ENCODE measurements at regions not wholly inside any gene's neighbourhood (a gene's known extent, or its start where the extent isn't known, plus 50 kb on each side); places are given as distances from the start of the nearest gene placed in this dataset.

DNA sequence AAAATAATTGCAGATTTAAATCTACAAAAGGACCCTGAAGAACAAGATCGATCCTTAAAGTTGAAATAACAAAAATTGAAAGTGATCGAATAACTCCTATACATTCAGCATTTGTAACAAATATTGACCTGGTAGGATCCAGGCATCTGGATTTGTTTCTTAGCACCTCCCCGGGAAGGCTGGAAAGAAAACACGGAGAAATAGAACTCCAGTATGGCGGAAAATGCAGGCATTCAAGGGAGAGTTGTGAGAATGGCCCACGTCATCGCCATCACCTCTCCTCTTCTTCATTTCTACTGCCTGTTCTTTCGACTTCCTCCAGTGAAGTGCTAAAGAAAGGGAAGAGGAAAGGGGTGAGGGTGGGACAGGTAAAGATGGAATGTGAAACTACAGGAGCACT, 242.3 kb upstream of the TFAP2D start:
- ChIA-PET CTCF (no interaction called here), POLR2A (no interaction called here)
- no peaks in the 10 kb centered on the region for H3K4me1 ChIP-seq (ENCODE audit: control insufficient read depth, insufficient read depth, low read length)
- TF ChIP-seq YY2 (tag by site-specific recombination; IDR thresholded peaks at IDR 0.05) (no peak), ZBTB1 (tag by site-specific recombination; IDR thresholded peaks at IDR 0.05) (no peak), ZNF664 (tag by site-specific recombination; IDR thresholded peaks at IDR 0.05) (no peak)
- TF ChIP-seq, protein P1, sequence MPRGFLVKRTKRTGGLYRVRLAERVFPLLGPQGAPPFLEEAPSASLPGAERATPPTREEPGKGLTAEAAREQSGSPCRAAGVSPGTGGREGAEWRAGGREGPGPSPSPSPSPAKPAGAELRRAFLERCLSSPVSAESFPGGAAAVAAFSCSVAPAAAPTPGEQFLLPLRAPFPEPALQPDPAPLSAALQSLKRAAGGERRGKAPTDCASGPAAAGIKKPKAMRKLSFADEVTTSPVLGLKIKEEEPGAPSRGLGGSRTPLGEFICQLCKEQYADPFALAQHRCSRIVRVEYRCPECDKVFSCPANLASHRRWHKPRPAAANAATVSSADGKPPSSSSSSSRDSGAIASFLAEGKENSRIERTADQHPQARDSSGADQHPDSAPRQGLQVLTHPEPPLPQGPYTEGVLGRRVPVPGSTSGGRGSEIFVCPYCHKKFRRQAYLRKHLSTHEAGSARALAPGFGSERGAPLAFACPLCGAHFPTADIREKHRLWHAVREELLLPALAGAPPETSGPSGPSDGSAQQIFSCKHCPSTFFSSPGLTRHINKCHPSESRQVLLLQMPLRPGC (tag by site-specific recombination; IDR thresholded peaks at IDR 0.05) = no peak
- no peaks in the 10 kb centered on the region for H3K9me3 ChIP-seq (ENCODE audit: control insufficient read depth, insufficient read depth, low read depth, low read length)
- H3K27ac ChIP-seq (ENCODE audit: extremely low read depth, low read depth, low read length) = no peak overlapping the region
- no peak overlapping the region for H3K4me3 ChIP-seq (ENCODE audit: low read depth, low read length)
- no peaks in the 10 kb centered on the region for H3K36me3 ChIP-seq (ENCODE audit: control insufficient read depth in 2 of 2, insufficient read depth in 1 of 2, low read length in 2 of 2)

DNA sequence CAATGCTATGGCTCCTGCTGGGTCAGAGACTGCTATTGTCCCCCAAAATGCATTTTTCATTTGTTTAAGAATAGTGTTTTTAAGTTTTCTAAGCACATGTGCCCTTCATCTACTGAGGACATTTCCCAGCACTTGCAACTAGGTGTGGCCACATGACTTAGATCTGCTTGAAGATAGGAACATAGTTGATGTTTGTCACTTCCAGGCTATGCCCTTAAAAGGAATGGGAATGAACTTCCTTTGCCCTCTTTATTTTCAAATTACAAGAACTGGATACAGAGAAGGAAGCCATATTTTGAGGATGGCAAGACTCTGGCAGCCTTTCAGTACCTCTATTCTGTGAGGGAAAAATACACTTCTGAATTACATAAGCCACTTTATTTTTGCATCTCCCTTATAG, 203.0 kb upstream of the TFAP2D start:
- TF ChIP-seq BCL11B (tag by site-specific recombination; IDR thresholded peaks at IDR 0.05; ENCODE audit: low read depth) (no peak), ZNF660 (tag by site-specific recombination; IDR thresholded peaks at IDR 0.05) (no peak), ZEB2 (tag by site-specific recombination; IDR thresholded peaks at IDR 0.05) (no peak), ZNF629 (tag by site-specific recombination; IDR thresholded peaks at IDR 0.05) (no peak), OVOL3 (tag by site-specific recombination; IDR thresholded peaks at IDR 0.05) (no peak), ZNF677 (tag by site-specific recombination; IDR thresholded peaks at IDR 0.05) (no peak), HOXD13 (CRISPR knock-in tag; IDR thresholded peaks at IDR 0.05; ENCODE audit: borderline replicate concordance) (no peak), ZNF140 (tag by site-specific recombination; IDR thresholded peaks at IDR 0.05) (no peak), ZNF707 (tag by site-specific recombination; IDR thresholded peaks at IDR 0.05) (no peak)
- CTCF ChIA-PET = interaction anchor here (0.6 kb wide), 1 partner anchor 48 kb away, joined by 3 read pairs; no protein-coding TSS in a partner anchor
- no peak overlapping the region for H3K27ac ChIP-seq (ENCODE audit: extremely low read depth, low read depth, low read length)
- no peak overlapping the region for H3K4me3 ChIP-seq (ENCODE audit: low read depth, low read length)
- no peaks in the 10 kb centered on the region for H3K9me3 ChIP-seq (ENCODE audit: control insufficient read depth, insufficient read depth, low read depth, low read length)
- no peaks in the 10 kb centered on the region for H3K36me3 ChIP-seq (ENCODE audit: control insufficient read depth in 2 of 2, insufficient read depth in 1 of 2, low read length in 2 of 2)
- POLR2A ChIA-PET = no interaction called here
- H3K4me1 ChIP-seq (ENCODE audit: control insufficient read depth, insufficient read depth, low read length) = no peaks in the 10 kb centered on the region

DNA sequence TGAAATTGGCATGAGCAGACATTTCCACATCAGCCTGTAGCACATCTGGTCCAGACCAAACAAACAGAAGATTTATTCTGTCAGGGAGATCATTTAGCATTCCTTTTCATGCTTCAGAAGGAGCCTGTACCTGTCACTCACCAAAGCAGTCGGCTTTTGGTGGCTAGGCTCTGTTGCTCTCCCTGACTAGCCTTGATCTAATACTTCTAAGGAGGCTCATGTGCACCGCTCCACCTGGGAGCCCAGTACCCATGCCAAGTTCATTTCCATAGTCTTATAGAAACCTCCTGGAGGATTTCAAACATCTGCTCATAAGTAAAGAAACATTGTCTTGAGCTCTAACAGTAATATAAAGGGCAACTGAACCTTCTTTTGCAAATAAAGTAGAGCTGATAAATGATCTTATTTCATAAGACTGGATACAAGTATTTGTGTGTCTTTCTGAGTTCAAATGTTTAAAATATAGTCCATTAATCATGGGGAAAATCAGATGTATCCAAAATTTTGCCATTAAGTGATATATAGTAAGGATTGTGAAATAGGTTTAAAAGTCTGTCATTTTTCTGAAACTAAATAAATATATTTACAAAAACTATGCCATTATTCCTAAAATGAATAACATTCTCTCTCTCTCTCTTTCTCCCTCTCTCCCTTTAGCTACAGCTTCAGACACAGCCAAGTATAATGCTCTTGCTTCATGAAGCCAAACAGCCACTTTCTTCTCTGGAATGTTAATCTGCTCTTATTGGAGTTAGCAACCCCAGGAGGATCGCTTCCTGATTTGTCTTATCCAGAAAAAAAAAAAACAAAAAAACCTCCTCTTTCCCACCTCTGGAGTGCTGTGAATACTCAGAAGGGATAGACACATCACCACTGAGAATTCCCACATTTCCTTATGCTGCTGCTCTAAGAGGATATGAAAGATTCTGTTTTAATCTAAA, 192.7 kb upstream of the TFAP2D start:
- Histone ChIP-seq H3K4me3 (ENCODE audit: low read depth, low read length) (no peak overlapping the region), H3K4me1 (ENCODE audit: control insufficient read depth, insufficient read depth, low read length) (no peaks in the 10 kb centered on the region), H3K9me3 (ENCODE audit: control insufficient read depth, insufficient read depth, low read depth, low read length) (no peaks in the 10 kb centered on the region), H3K36me3 (ENCODE audit: control insufficient read depth in 2 of 2, insufficient read depth in 1 of 2, low read length in 2 of 2) (no peaks in the 10 kb centered on the region), H3K27ac (ENCODE audit: extremely low read depth, low read depth, low read length) (no peak overlapping the region)
- TF ChIP-seq, protein P2, sequence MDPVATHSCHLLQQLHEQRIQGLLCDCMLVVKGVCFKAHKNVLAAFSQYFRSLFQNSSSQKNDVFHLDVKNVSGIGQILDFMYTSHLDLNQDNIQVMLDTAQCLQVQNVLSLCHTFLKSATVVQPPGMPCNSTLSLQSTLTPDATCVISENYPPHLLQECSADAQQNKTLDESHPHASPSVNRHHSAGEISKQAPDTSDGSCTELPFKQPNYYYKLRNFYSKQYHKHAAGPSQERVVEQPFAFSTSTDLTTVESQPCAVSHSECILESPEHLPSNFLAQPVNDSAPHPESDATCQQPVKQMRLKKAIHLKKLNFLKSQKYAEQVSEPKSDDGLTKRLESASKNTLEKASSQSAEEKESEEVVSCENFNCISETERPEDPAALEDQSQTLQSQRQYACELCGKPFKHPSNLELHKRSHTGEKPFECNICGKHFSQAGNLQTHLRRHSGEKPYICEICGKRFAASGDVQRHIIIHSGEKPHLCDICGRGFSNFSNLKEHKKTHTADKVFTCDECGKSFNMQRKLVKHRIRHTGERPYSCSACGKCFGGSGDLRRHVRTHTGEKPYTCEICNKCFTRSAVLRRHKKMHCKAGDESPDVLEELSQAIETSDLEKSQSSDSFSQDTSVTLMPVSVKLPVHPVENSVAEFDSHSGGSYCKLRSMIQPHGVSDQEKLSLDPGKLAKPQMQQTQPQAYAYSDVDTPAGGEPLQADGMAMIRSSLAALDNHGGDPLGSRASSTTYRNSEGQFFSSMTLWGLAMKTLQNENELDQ (tag by site-specific recombination; IDR thresholded peaks at IDR 0.05; ENCODE audit: low read depth) = no peak
- TF ChIP-seq REPIN1 (tag by site-specific recombination; IDR thresholded peaks at IDR 0.05; ENCODE audit: low read depth) (no peak), BCL11A (tag by site-specific recombination; IDR thresholded peaks at IDR 0.05; ENCODE audit: low read depth) (no peak), KLF7 (tag by site-specific recombination; IDR thresholded peaks at IDR 0.05; ENCODE audit: borderline replicate concordance) (no peak), ZNF354C (tag by site-specific recombination; IDR thresholded peaks at IDR 0.05; ENCODE audit: borderline replicate concordance, low read depth) (no peak), ZNF792 (tag by site-specific recombination; IDR thresholded peaks at IDR 0.05) (no peak), KLF10 (tag by site-specific recombination; IDR thresholded peaks at IDR 0.05) (no peak), GFI1B (tag by site-specific recombination; IDR thresholded peaks at IDR 0.05) (no peak), HOXD13 (CRISPR knock-in tag; IDR thresholded peaks at IDR 0.05; ENCODE audit: borderline replicate concordance) (no peak), WT1 (tag by site-specific recombination; IDR thresholded peaks at IDR 0.05) (no peak), ZNF335 (tag by site-specific recombination; conservative IDR thresholded peaks at IDR 0.05) (no peak)
- TF ChIP-seq, protein P3, sequence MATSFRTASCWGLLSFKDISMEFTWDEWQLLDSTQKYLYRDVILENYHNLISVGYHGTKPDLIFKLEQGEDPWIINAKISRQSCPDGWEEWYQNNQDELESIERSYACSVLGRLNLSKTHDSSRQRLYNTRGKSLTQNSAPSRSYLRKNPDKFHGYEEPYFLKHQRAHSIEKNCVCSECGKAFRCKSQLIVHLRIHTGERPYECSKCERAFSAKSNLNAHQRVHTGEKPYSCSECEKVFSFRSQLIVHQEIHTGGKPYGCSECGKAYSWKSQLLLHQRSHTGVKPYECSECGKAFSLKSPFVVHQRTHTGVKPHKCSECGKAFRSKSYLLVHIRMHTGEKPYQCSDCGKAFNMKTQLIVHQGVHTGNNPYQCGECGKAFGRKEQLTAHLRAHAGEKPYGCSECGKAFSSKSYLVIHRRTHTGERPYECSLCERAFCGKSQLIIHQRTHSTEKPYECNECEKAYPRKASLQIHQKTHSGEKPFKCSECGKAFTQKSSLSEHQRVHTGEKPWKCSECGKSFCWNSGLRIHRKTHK (tag by site-specific recombination; IDR thresholded peaks at IDR 0.05) = no peak
- TF ChIP-seq, protein P4, sequence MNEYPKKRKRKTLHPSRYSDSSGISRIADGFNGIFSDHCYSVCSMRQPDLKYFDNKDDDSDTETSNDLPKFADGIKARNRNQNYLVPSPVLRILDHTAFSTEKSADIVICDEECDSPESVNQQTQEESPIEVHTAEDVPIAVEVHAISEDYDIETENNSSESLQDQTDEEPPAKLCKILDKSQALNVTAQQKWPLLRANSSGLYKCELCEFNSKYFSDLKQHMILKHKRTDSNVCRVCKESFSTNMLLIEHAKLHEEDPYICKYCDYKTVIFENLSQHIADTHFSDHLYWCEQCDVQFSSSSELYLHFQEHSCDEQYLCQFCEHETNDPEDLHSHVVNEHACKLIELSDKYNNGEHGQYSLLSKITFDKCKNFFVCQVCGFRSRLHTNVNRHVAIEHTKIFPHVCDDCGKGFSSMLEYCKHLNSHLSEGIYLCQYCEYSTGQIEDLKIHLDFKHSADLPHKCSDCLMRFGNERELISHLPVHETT (tag by site-specific recombination; IDR thresholded peaks at IDR 0.05) = no peak
- ChIA-PET POLR2A (no interaction called here), CTCF (no interaction called here)

Data from HEK293 (cell line).